ENCODE measurements at regions not wholly inside any gene's neighbourhood (a gene's known extent, or its start where the extent isn't known, plus 50 kb on each side); places are given as distances from the start of the nearest gene placed in this dataset.
A peak's percentile ranks its signal among the peaks of the same experiment; 100 is the strongest.

- Histone ChIP-seq H3K27ac (ENCODE audit: low read depth, low read length) (no peak overlapping the region), H3K23ac (ENCODE audit: low read length) (no peak overlapping the region), H3K4me3 (ENCODE audit: low read depth, low read length) (no peak overlapping the region), H4K8ac (ENCODE audit: low read depth, low read length) (no peak overlapping the region), H3K79me1 (ENCODE audit: low read length) (no peaks in the 10 kb centered on the region), H3K4ac (ENCODE audit: low read depth, low read length) (no peak overlapping the region), H3K4me1 (ENCODE audit: control insufficient read depth in 1 of 2, insufficient read depth in 2 of 2, low read length in 2 of 2) (no peaks in the 10 kb centered on the region), H2AFZ (ENCODE audit: insufficient read depth, low read length, poor library complexity) (no peak overlapping the region), H4K12ac (ENCODE audit: low read depth, low read length) (no peak overlapping the region), H3K9me3 (ENCODE audit: insufficient read depth, low read depth, low read length) (no peaks in the 10 kb centered on the region), H2BK120ac (ENCODE audit: insufficient read depth, low read length, poor library complexity) (no peak overlapping the region), H2AK5ac (ENCODE audit: low read length) (no peak overlapping the region), H4K91ac (ENCODE audit: low read depth, low read length) (no peak overlapping the region), H2BK5ac (ENCODE audit: low read depth, low read length, poor library complexity) (no peak overlapping the region), H3K36me3 (ENCODE audit: control insufficient read depth in 1 of 2, insufficient read depth in 2 of 2, low read length in 2 of 2) (no peaks in the 10 kb centered on the region), H3K9ac (ENCODE audit: low read length) (no peak overlapping the region), H3K27me3 (ENCODE audit: insufficient read depth, low read length) (no peaks in the 10 kb centered on the region), H3K14ac (ENCODE audit: low read length) (no peak overlapping the region), H3K79me2 (ENCODE audit: control insufficient read depth, insufficient read depth, low read length, poor library complexity) (no peaks in the 10 kb centered on the region), H3K4me2 (ENCODE audit: low read length) (no peak overlapping the region), H2BK12ac (ENCODE audit: low read length) (no peak overlapping the region), H3K18ac (ENCODE audit: low read length) (no peak overlapping the region)
- WGBS (ENCODE audit: extremely low coverage, insufficient coverage, insufficient read length): no CpG with 5 or more reads among the region's 3 CpGs
- peak in 1 of 2 donors; percentile 63 for DNase-seq
Measured at GRCh38 chr3:132912416-132912753, 125.8 kb upstream of the TMEM108 start.

- Histone ChIP-seq H3K4ac (ENCODE audit: low read depth, low read length) (no peak overlapping the region), H4K8ac (ENCODE audit: low read depth, low read length) (no peak overlapping the region), H3K4me1 (ENCODE audit: control insufficient read depth in 1 of 2, insufficient read depth in 2 of 2, low read length in 2 of 2) (no peaks in the 10 kb centered on the region), H2BK120ac (ENCODE audit: insufficient read depth, low read length, poor library complexity) (no peak overlapping the region), H3K23ac (ENCODE audit: low read length) (no peak overlapping the region), H3K9me3 (ENCODE audit: insufficient read depth, low read depth, low read length) (no peaks in the 10 kb centered on the region), H3K4me2 (ENCODE audit: low read length) (no peak overlapping the region), H3K14ac (ENCODE audit: low read length) (no peak overlapping the region), H3K36me3 (ENCODE audit: control insufficient read depth in 1 of 2, insufficient read depth in 2 of 2, low read length in 2 of 2) (no peaks in the 10 kb centered on the region), H3K27ac (ENCODE audit: low read depth, low read length) (no peak overlapping the region), H2AK5ac (ENCODE audit: low read length) (no peak overlapping the region), H3K79me1 (ENCODE audit: low read length) (no peaks in the 10 kb centered on the region), H2AFZ (ENCODE audit: insufficient read depth, low read length, poor library complexity) (no peak overlapping the region), H2BK5ac (ENCODE audit: low read depth, low read length, poor library complexity) (no peak overlapping the region), H3K27me3 (ENCODE audit: insufficient read depth, low read length) (no peaks in the 10 kb centered on the region), H4K12ac (ENCODE audit: low read depth, low read length) (no peak overlapping the region), H3K9ac (ENCODE audit: low read length) (no peak overlapping the region), H3K4me3 (ENCODE audit: low read depth, low read length) (no peak overlapping the region), H2BK12ac (ENCODE audit: low read length) (no peak overlapping the region), H3K79me2 (ENCODE audit: control insufficient read depth, insufficient read depth, low read length, poor library complexity) (no peaks in the 10 kb centered on the region), H3K18ac (ENCODE audit: low read length) (no peak overlapping the region), H4K91ac (ENCODE audit: low read depth, low read length) (no peak overlapping the region)
- peak; percentile 7 to 52 for DNase-seq
- WGBS (ENCODE audit: extremely low coverage, insufficient coverage, insufficient read length): 100% methylated on average over 1 of the region's 4 CpGs
Measured at GRCh38 chr3:132911741-132912415, 126.3 kb upstream of the TMEM108 start.

GRCh38 chr3:132907293-132907692, 130.9 kb upstream of the TMEM108 start:
- H3K23ac ChIP-seq (ENCODE audit: low read length): no peak overlapping the region
- H3K14ac ChIP-seq (ENCODE audit: low read length): no peak overlapping the region
- no peaks in the 10 kb centered on the region for H3K36me3 ChIP-seq (ENCODE audit: control insufficient read depth in 1 of 2, insufficient read depth in 2 of 2, low read length in 2 of 2)
- H3K27me3 ChIP-seq (ENCODE audit: insufficient read depth, low read length): no peaks in the 10 kb centered on the region
- H3K79me2 ChIP-seq (ENCODE audit: control insufficient read depth, insufficient read depth, low read length, poor library complexity): no peaks in the 10 kb centered on the region
- H3K79me1 ChIP-seq (ENCODE audit: low read length): no peaks in the 10 kb centered on the region
- H3K9ac ChIP-seq (ENCODE audit: low read length): no peak overlapping the region
- no peaks in the 10 kb centered on the region for H3K9me3 ChIP-seq (ENCODE audit: insufficient read depth, low read depth, low read length)
- no peak overlapping the region for H2BK120ac ChIP-seq (ENCODE audit: insufficient read depth, low read length, poor library complexity)
- no peak overlapping the region for H4K91ac ChIP-seq (ENCODE audit: low read depth, low read length)
- H4K12ac ChIP-seq (ENCODE audit: low read depth, low read length): no peak overlapping the region
- H4K8ac ChIP-seq (ENCODE audit: low read depth, low read length): no peak overlapping the region
- no peak overlapping the region for H3K4me2 ChIP-seq (ENCODE audit: low read length)
- no peak overlapping the region for H3K27ac ChIP-seq (ENCODE audit: low read depth, low read length)
- no peak overlapping the region for H2BK12ac ChIP-seq (ENCODE audit: low read length)
- H2BK5ac ChIP-seq (ENCODE audit: low read depth, low read length, poor library complexity): no peak overlapping the region
- H3K4ac ChIP-seq (ENCODE audit: low read depth, low read length): no peak overlapping the region
- no peak overlapping the region for H3K18ac ChIP-seq (ENCODE audit: low read length)
- no peaks in the 10 kb centered on the region for H3K4me1 ChIP-seq (ENCODE audit: control insufficient read depth in 1 of 2, insufficient read depth in 2 of 2, low read length in 2 of 2)
- no peak overlapping the region for H2AK5ac ChIP-seq (ENCODE audit: low read length)
- no peak overlapping the region for H2AFZ ChIP-seq (ENCODE audit: insufficient read depth, low read length, poor library complexity)
- DNase-seq: no peak
- no CpG with 5 or more reads among the region's 10 CpGs for WGBS (ENCODE audit: extremely low coverage, insufficient coverage, insufficient read length)
- H3K4me3 ChIP-seq (ENCODE audit: low read depth, low read length): peak overlapping the region; percentile 36

- H4K91ac ChIP-seq (ENCODE audit: low read depth, low read length): no peak overlapping the region
- H3K4me1 ChIP-seq (ENCODE audit: control insufficient read depth in 1 of 2, insufficient read depth in 2 of 2, low read length in 2 of 2): no peaks in the 10 kb centered on the region
- no peak for DNase-seq
- H3K9ac ChIP-seq (ENCODE audit: low read length): no peak overlapping the region
- no peak overlapping the region for H2AK5ac ChIP-seq (ENCODE audit: low read length)
- no peak overlapping the region for H3K27ac ChIP-seq (ENCODE audit: low read depth, low read length)
- H3K4me2 ChIP-seq (ENCODE audit: low read length): no peak overlapping the region
- no peak overlapping the region for H3K4ac ChIP-seq (ENCODE audit: low read depth, low read length)
- H3K23ac ChIP-seq (ENCODE audit: low read length): no peak overlapping the region
- H3K18ac ChIP-seq (ENCODE audit: low read length): no peak overlapping the region
- no peaks in the 10 kb centered on the region for H3K79me2 ChIP-seq (ENCODE audit: control insufficient read depth, insufficient read depth, low read length, poor library complexity)
- no peak overlapping the region for H4K8ac ChIP-seq (ENCODE audit: low read depth, low read length)
- no peaks in the 10 kb centered on the region for H3K27me3 ChIP-seq (ENCODE audit: insufficient read depth, low read length)
- H4K12ac ChIP-seq (ENCODE audit: low read depth, low read length): no peak overlapping the region
- no peaks in the 10 kb centered on the region for H3K79me1 ChIP-seq (ENCODE audit: low read length)
- H2AFZ ChIP-seq (ENCODE audit: insufficient read depth, low read length, poor library complexity): no peak overlapping the region
- H2BK120ac ChIP-seq (ENCODE audit: insufficient read depth, low read length, poor library complexity): no peak overlapping the region
- H2BK5ac ChIP-seq (ENCODE audit: low read depth, low read length, poor library complexity): no peak overlapping the region
- no peak overlapping the region for H3K14ac ChIP-seq (ENCODE audit: low read length)
- H3K4me3 ChIP-seq (ENCODE audit: low read depth, low read length): no peak overlapping the region
- no peaks in the 10 kb centered on the region for H3K9me3 ChIP-seq (ENCODE audit: insufficient read depth, low read depth, low read length)
- no peak overlapping the region for H2BK12ac ChIP-seq (ENCODE audit: low read length)
- no peaks in the 10 kb centered on the region for H3K36me3 ChIP-seq (ENCODE audit: control insufficient read depth in 1 of 2, insufficient read depth in 2 of 2, low read length in 2 of 2)
Measured at GRCh38 chr3:132900481-132900880, 137.7 kb upstream of the TMEM108 start.

Data from trophoblast cell (in vitro differentiated cells and primary cell).